Activated CD4-positive, CD25-positive, alpha-beta regulatory T cell treated with anti-CD3 and anti-CD28 coated beads, Interleukin-2, amount 50 U/mL, for 24 hours (primary cell): ENCODE measurements at regions not wholly inside any gene's neighbourhood (a gene's known extent, or its start where the extent isn't known, plus 50 kb on each side); places are given as distances from the start of the nearest gene placed in this dataset.
"Not testable (repeated sequence)": the region's sequence is repeated elsewhere in the genome, so short reads cannot be mapped to it uniquely, and the experiment has no call there.

Experiments
- ATAC-seq, 2 donors: fragments of 150-1000 bp; cut with Tn5 transposase; one replicate each; pipeline ENCODE4 v1.10.0; 2021; ENCODE audit warnings: mild to moderate bottlenecking in 1 of 2, moderate library complexity in 1 of 2

- ATAC-seq, result no peak
These were observed 366.8 kb downstream of the RPS6KC1 start for GRCh38 chr1:213417846-213418245.

GRCh38 chr1:213418268-213419071, 367.4 kb downstream of the RPS6KC1 start:
- no peak for ATAC-seq

- ATAC-seq, result no peak
These were observed 368.5 kb downstream of the RPS6KC1 start for GRCh38 chr1:213419401-213420030.

DNA sequence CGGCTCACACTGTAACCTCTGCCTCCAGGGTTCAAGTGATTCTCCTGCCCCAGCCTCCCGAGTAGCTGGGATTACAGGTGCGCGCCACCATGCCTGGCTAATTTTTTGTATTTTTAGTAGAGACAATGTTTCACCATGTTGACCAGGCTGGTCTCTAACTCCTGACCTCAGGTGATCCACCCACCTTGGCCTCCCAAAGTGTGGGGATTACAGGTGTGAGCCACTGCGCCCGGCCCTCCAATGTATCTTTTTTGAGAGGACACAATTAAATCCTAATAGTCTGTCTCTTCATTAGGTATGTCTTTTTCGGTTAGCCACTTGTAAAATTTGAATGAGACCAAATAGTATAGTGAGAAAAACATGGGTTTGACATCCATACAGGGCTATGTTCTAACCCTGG, 370.1 kb downstream of the RPS6KC1 start:
- ATAC-seq, result not testable (repeated sequence)

- ATAC-seq, result no peak
These were observed 372.0 kb downstream of the RPS6KC1 start for GRCh38 chr1:213423041-213423440.

DNA sequence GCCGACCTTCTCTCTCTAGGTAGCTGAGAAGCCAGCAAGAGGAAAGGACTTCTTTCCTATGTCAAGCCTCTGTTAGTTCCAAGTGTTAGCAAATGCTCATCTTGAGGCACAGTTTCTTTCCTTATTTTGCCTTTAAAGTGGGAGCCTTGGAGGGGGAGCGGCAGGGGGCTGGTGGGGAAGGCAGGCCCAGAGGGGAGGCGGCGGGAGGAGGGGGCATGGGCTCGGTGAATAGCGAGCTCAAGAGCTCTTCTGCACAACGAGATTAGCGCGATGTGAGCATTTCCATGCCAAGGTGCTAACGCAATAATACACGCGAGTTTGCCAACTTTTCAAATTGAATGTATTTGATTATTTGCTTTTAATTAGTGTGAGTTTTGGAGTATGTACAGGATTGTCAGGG, 372.6 kb downstream of the RPS6KC1 start:
- no peak for ATAC-seq

GRCh38 chr1:213425376-213426030, 374.5 kb downstream of the RPS6KC1 start:
- ATAC-seq, result no peak

- no peak for ATAC-seq
These were observed 378.6 kb downstream of the RPS6KC1 start for GRCh38 chr1:213429642-213430041.

- ATAC-seq, result no peak
These were observed 384.7 kb downstream of the RPS6KC1 start for GRCh38 chr1:213435715-213436114.

DNA sequence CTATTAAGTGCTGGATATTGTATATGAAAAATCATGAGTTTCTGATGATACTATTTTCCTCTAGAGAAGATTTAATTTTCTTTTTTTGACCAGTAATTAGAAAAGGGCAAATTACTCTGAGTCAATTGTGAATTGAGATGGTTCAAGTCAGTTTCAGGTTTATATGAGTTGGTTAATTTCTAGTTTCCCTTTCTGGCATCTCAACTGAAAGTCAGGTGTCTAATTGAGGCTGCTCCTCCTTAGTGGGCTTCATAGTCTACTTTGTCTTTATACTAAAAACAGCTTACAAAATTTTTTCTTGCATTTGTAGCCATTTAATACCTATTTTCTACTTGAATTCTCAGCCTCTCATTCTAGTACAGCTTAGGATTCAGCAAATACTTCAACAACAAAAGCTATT, 387.3 kb downstream of the RPS6KC1 start:
- no peak for ATAC-seq

- ATAC-seq, result no peak
These were observed 388.7 kb downstream of the RPS6KC1 start for GRCh38 chr1:213439703-213440102.

GRCh38 chr1:213440766-213441165, 389.7 kb downstream of the RPS6KC1 start:
- ATAC-seq, result no peak

DNA sequence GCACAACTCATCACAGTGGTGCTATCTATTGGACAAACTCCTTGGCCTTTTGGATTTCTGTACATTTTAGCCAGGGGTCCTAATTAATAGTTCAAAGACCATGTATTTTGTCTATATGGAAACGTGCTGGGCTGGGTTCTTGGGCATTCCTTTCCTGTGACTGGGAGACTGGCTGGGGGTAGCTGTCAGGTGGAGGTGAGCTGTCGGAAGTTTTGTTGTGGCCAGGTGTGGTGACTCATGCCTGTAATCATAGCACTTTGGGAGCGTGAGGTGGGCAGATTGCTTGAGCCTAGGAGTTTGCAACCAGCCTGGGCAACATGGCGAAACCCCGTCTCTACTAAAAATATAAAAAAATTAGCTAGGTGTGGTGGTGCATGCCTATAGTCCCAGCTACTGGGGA, 392.4 kb downstream of the RPS6KC1 start:
- no peak for ATAC-seq

DNA sequence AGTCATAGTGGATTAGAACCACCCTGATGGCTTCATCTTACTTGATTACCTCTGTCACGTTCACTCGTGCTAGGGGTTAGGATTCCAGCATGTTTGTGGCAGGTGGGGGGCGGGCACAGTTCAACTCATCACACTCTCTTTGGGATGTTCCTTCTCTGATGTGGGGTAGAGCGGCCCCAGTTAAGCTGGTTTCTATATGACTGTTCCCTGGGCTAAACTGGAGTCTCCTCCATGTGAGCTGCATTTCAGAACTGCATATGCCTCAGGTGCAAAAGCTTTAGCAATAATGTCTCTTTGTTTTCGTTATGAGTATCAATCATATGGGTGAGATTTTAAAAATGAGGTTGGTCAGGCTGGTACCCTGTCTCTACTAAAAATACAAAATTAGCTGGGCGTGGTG, 393.2 kb downstream of the RPS6KC1 start:
- ATAC-seq, result no peak

DNA sequence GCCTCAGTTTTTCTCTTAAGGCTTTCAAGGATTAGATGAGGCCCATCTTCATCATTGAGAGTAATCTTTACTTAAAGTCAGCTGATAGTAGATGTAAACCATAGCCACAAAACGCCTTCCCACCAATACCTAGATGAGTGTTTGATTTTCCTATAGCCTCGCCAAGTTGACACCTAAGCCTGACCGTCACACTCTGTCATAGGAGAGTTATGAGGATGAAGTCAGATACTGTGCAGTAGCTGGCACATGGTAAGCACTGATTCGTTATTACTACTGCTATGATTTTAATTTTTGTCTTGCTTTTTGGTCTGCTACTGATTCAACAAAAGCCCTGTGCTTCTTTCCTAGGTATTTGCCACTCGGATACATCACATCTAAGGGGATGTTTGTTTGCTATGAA, 395.5 kb downstream of the RPS6KC1 start:
- ATAC-seq, result no peak

- no peak for ATAC-seq
These were observed 397.3 kb downstream of the RPS6KC1 start for GRCh38 chr1:213448360-213448759.

GRCh38 chr1:213448776-213449175, 397.7 kb downstream of the RPS6KC1 start:
- no peak for ATAC-seq

GRCh38 chr1:213452501-213452900, 401.5 kb downstream of the RPS6KC1 start:
- no peak for ATAC-seq

DNA sequence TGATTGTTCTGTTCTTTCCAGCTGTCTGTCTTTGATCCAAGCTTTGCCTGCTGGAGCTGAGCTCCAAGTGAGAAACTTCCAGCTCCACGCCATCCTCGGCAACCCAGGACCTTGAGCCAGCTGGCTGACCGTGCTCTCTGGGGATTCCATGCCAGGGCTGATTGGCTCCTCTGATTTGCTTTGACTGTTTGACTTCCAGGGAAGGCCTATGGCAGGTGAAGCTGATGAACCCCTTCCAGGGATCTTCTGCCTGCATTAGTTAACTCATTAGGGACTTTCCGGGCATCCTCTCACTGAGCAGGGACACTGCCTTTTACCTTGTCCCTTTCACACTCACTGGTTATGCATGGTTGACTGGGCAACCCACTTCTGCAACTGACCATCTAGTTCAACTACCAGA, 406.1 kb downstream of the RPS6KC1 start:
- ATAC-seq, result no peak

DNA sequence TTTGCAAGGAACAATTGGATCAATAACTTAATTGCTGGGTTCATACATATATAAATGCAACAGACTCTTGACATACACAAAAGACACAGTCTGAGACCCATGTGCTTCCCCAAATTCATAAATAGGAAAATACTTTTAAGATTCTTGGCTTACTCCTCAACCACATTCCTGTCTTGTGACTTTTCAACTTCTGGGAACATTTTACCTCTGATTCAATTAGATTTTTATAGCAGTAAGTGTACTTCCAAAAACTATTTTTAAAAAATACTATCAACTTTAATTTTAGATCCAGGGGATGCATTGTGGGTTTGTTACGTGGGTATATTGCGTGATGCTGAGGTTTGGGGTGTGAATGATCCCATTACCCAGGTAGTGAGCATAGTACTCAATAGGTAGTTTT, 406.7 kb downstream of the RPS6KC1 start:
- ATAC-seq, result no peak

DNA sequence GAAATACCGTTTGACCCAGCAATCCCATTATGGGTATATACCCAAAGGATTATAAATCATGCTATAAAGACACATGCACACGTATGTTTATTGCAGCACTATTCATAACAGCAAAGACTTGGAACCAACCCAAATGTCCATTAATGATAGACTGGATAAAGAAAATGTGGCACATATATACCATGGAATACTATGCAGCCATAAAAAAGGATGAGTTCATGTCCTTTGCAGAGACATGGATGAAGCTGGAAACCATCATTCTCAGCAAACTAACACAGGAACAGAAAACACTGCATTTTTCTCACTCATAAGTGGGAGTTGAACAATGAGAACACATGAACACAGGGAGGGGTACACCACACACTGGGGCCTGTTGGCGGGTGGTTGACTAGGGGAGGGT, 411.3 kb downstream of the RPS6KC1 start:
- not testable (repeated sequence) for ATAC-seq

GRCh38 chr1:213464786-213465460, 413.9 kb downstream of the RPS6KC1 start:
- ATAC-seq, result no peak

- no peak for ATAC-seq
These were observed 415.5 kb downstream of the RPS6KC1 start for GRCh38 chr1:213466541-213466940.
